ENCODE measurements at regions not wholly inside any gene's neighbourhood (a gene's known extent, or its start where the extent isn't known, plus 50 kb on each side); places are given as distances from the start of the nearest gene placed in this dataset.

DNA sequence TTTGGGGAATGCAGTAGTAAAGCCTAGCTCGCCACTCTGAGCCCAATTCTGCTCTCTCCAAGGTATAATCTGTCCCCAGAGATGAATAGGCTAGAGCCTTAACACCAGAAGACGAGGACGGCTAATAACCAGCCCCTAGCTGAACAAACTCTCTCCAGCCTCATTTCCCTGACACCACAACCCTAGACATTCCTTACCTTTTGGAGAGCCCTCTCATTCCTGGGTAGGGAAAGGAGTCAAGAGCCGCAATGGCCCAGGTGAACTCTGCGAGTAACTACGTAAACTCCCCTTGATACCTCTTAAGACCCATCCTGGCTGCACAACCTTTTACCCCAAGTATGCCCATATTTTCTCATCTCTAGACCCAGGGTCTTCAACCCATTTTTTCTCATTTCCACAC is 722.9 kb downstream of the BCL11A start:
- H3K4me2 ChIP-seq (ENCODE audit: insufficient read depth, low read length) = no peak overlapping the region
- H3K27me3 ChIP-seq (ENCODE audit: insufficient read depth, low read length, poor library complexity) = no peaks in the 10 kb centered on the region
- no peaks in the 10 kb centered on the region for H4K20me1 ChIP-seq (ENCODE audit: insufficient read depth, low read length)
- H3K4me1 ChIP-seq (ENCODE audit: insufficient read depth, low read length) = no peaks in the 10 kb centered on the region
- peaks cover 3% of the 10 kb centered on the region for H3K9me3 ChIP-seq (ENCODE audit: insufficient read depth, low read length, severe bottlenecking)
- H2AFZ ChIP-seq (ENCODE audit: low read depth, low read length) = no peak overlapping the region
- DNase-seq = no peak
- H3K27ac ChIP-seq (ENCODE audit: low read length) = no peak overlapping the region
- no peak for ATAC-seq (ENCODE audit: insufficient read depth, low read depth)
- no peak overlapping the region for H3K4me3 ChIP-seq (ENCODE audit: low read depth in 1 of 2, low read length in 2 of 2)
- no peaks in the 10 kb centered on the region for H3K36me3 ChIP-seq (ENCODE audit: insufficient read depth, low read length)
- no peak overlapping the region for H3K9ac ChIP-seq (ENCODE audit: low read depth, low read length)
- no peaks in the 10 kb centered on the region for H3K79me2 ChIP-seq (ENCODE audit: insufficient read depth, low read length)
- TF ChIP-seq EZH2 (IDR thresholded peaks at IDR 0.05; ENCODE audit: borderline replicate concordance, low read depth, low read length, severe bottlenecking) (no peak), CTCF (IDR thresholded peaks at IDR 0.05; ENCODE audit: borderline replicate concordance, extremely low read depth, low read length, poor library complexity, severe bottlenecking) (no peak)

DNA sequence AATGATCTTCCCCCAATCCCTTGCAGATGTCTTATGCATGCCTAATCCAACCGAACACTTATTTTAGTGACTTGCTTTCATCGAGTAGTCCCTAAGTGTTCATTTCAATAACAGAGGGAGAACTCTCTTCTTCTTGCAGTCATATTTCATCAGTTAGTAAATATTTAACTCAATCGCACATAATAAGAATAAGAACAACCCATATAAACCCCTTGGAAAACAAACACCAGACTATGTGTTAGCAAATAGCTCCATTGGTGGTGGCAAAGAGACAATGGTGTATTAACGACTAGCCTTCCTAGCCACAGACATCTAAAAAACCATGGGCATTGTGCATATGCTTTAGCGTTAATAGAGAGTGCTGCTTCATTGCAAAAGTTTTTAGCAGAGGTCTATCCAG is 725.8 kb downstream of the BCL11A start:
- no peak overlapping the region for H2AFZ ChIP-seq (ENCODE audit: low read depth, low read length)
- H3K79me2 ChIP-seq (ENCODE audit: insufficient read depth, low read length) = no peaks in the 10 kb centered on the region
- H3K4me2 ChIP-seq (ENCODE audit: insufficient read depth, low read length) = no peak overlapping the region
- TF ChIP-seq CTCF (IDR thresholded peaks at IDR 0.05; ENCODE audit: borderline replicate concordance, extremely low read depth, low read length, poor library complexity, severe bottlenecking) = no peak
- TF ChIP-seq EZH2 (IDR thresholded peaks at IDR 0.05; ENCODE audit: borderline replicate concordance, low read depth, low read length, severe bottlenecking) = no peak
- no peaks in the 10 kb centered on the region for H4K20me1 ChIP-seq (ENCODE audit: insufficient read depth, low read length)
- ATAC-seq (ENCODE audit: insufficient read depth, low read depth) = no peak
- no peaks in the 10 kb centered on the region for H3K36me3 ChIP-seq (ENCODE audit: insufficient read depth, low read length)
- no peaks in the 10 kb centered on the region for H3K4me1 ChIP-seq (ENCODE audit: insufficient read depth, low read length)
- no peak overlapping the region for H3K9ac ChIP-seq (ENCODE audit: low read depth, low read length)
- H3K4me3 ChIP-seq (ENCODE audit: low read depth in 1 of 2, low read length in 2 of 2) = no peak overlapping the region
- no peak overlapping the region for H3K27ac ChIP-seq (ENCODE audit: low read length)
- peaks cover 1% of the 10 kb centered on the region for H3K9me3 ChIP-seq (ENCODE audit: insufficient read depth, low read length, severe bottlenecking)
- DNase-seq = no peak
- no peaks in the 10 kb centered on the region for H3K27me3 ChIP-seq (ENCODE audit: insufficient read depth, low read length, poor library complexity)

DNA sequence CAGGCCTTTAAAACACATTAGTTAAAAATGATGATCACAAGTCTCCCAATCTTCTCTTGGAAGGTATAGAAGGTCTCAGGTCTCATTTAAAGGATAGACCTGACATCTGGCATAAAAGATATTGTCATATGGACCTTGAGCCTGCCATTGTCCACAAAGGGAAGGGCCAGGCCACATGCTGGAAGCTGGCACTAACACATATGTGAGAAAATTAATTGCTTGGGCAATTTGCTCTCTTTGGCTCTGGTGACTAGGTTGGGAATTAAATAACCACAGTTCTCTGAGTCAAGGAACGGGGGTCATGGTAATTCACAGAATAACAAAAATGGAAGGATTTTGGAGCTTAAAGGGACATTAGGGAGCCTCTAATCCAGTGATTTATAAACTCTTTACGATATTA is 727.3 kb downstream of the BCL11A start:
- Histone ChIP-seq H3K27me3 (ENCODE audit: insufficient read depth, low read length, poor library complexity) (no peaks in the 10 kb centered on the region), H3K4me2 (ENCODE audit: insufficient read depth, low read length) (no peak overlapping the region), H3K9me3 (ENCODE audit: insufficient read depth, low read length, severe bottlenecking) (no peaks in the 10 kb centered on the region), H3K27ac (ENCODE audit: low read length) (no peak overlapping the region), H2AFZ (ENCODE audit: low read depth, low read length) (no peak overlapping the region), H3K4me1 (ENCODE audit: insufficient read depth, low read length) (no peaks in the 10 kb centered on the region), H4K20me1 (ENCODE audit: insufficient read depth, low read length) (no peaks in the 10 kb centered on the region), H3K9ac (ENCODE audit: low read depth, low read length) (no peak overlapping the region), H3K4me3 (ENCODE audit: low read depth in 1 of 2, low read length in 2 of 2) (no peak overlapping the region), H3K79me2 (ENCODE audit: insufficient read depth, low read length) (no peaks in the 10 kb centered on the region), H3K36me3 (ENCODE audit: insufficient read depth, low read length) (no peaks in the 10 kb centered on the region)
- ATAC-seq (ENCODE audit: insufficient read depth, low read depth) = no peak
- DNase-seq = no peak
- no peak for TF ChIP-seq CTCF (IDR thresholded peaks at IDR 0.05; ENCODE audit: borderline replicate concordance, extremely low read depth, low read length, poor library complexity, severe bottlenecking)
- no peak for TF ChIP-seq EZH2 (IDR thresholded peaks at IDR 0.05; ENCODE audit: borderline replicate concordance, low read depth, low read length, severe bottlenecking)

- Histone ChIP-seq H3K4me3 (ENCODE audit: low read depth in 1 of 2, low read length in 2 of 2) (no peak overlapping the region), H3K4me2 (ENCODE audit: insufficient read depth, low read length) (no peak overlapping the region), H3K9ac (ENCODE audit: low read depth, low read length) (no peak overlapping the region), H3K36me3 (ENCODE audit: insufficient read depth, low read length) (no peaks in the 10 kb centered on the region), H3K79me2 (ENCODE audit: insufficient read depth, low read length) (no peaks in the 10 kb centered on the region), H3K27me3 (ENCODE audit: insufficient read depth, low read length, poor library complexity) (no peaks in the 10 kb centered on the region), H3K9me3 (ENCODE audit: insufficient read depth, low read length, severe bottlenecking) (no peaks in the 10 kb centered on the region), H2AFZ (ENCODE audit: low read depth, low read length) (no peak overlapping the region), H3K4me1 (ENCODE audit: insufficient read depth, low read length) (no peaks in the 10 kb centered on the region), H3K27ac (ENCODE audit: low read length) (no peak overlapping the region), H4K20me1 (ENCODE audit: insufficient read depth, low read length) (no peaks in the 10 kb centered on the region)
- TF ChIP-seq EZH2 (IDR thresholded peaks at IDR 0.05; ENCODE audit: borderline replicate concordance, low read depth, low read length, severe bottlenecking) (no peak), CTCF (IDR thresholded peaks at IDR 0.05; ENCODE audit: borderline replicate concordance, extremely low read depth, low read length, poor library complexity, severe bottlenecking) (no peak)
- ATAC-seq (ENCODE audit: insufficient read depth, low read depth) = no peak
- DNase-seq = no peak
Measured at GRCh38 chr2:59824314-59824713, 729.1 kb downstream of the BCL11A start.
